Coronary artery (tissue), 2 donors: ENCODE measurements at regions not wholly inside any gene's neighbourhood (a gene's known extent, or its start where the extent isn't known, plus 50 kb on each side); places are given as distances from the start of the nearest gene placed in this dataset.
A peak's percentile ranks its signal among the peaks of the same experiment; 100 is the strongest.

Experiments
- DNase-seq: peaks from one replicate; pipeline ENCODE4 v3.0.0-alpha.2; 2017; ENCODE audit warnings: low spot score
- H3K27ac ChIP-seq, 2 donors: fragments of 200-600 bp; sonication (generic); one replicate each; pipeline ENCODE4 v1.5.1; 2016 to 2019
- H3K4me3 ChIP-seq: fragments of 200-600 bp; sonication (generic); 2 replicates; pipeline ENCODE4 v1.5.1; 2016; ENCODE audit warnings: mild to moderate bottlenecking, moderate library complexity
- TF ChIP-seq, protein P1 (sequence below): fragments of 200-600 bp; sonication (generic); IDR thresholded peaks from one replicate; pipeline ENCODE4 v1.5.1; 2019; ENCODE audit warnings: antibody characterized with exemption

DNA sequence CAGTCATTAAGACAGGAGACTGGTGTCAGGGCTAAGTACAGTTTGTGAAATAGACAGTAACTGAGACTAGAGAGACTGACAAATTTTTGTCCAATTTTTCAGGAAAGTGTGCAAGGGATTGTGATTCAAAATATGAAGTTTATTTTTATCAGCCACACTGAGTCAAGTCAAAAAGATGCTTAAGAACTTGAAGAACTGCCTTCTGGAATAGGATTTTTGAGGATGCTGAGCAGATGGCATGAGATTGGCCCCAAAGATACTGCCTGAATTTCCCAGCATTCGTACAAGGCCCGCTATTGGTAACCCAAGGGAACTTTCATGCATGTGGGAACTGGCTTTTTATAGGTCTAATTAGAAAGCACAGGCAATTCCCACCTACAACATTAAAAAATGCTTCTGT, 610.0 kb downstream of the LMO4 start:
- Histone ChIP-seq H3K27ac (no peak overlapping the region), H3K4me3 (no peak overlapping the region)
- no peak for DNase-seq
- TF ChIP-seq, protein P1, sequence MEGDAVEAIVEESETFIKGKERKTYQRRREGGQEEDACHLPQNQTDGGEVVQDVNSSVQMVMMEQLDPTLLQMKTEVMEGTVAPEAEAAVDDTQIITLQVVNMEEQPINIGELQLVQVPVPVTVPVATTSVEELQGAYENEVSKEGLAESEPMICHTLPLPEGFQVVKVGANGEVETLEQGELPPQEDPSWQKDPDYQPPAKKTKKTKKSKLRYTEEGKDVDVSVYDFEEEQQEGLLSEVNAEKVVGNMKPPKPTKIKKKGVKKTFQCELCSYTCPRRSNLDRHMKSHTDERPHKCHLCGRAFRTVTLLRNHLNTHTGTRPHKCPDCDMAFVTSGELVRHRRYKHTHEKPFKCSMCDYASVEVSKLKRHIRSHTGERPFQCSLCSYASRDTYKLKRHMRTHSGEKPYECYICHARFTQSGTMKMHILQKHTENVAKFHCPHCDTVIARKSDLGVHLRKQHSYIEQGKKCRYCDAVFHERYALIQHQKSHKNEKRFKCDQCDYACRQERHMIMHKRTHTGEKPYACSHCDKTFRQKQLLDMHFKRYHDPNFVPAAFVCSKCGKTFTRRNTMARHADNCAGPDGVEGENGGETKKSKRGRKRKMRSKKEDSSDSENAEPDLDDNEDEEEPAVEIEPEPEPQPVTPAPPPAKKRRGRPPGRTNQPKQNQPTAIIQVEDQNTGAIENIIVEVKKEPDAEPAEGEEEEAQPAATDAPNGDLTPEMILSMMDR, result no peak

DNA sequence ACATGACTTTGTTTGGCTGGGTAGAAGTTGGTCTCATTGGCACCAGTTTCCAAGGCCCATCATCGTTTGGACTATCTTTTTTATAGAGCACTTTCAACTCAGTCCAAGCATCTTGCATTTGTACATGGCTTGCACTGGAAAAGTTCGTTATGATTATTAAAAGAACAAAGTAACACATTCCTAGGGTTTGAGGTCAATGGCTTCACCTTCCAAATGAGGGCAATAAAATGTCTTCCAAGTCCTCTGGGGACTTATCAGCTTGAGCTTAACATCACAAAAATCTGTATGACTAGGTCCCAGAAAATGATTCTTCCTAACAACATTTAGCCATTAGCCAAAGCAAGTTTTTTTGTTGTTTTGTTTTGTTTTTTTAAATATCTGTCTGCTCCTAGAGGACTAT, 610.8 kb downstream of the LMO4 start:
- DNase-seq, result no peak
- TF ChIP-seq, protein P1, result no peak
- Histone ChIP-seq H3K27ac (no peak overlapping the region), H3K4me3 (no peak overlapping the region)

DNA sequence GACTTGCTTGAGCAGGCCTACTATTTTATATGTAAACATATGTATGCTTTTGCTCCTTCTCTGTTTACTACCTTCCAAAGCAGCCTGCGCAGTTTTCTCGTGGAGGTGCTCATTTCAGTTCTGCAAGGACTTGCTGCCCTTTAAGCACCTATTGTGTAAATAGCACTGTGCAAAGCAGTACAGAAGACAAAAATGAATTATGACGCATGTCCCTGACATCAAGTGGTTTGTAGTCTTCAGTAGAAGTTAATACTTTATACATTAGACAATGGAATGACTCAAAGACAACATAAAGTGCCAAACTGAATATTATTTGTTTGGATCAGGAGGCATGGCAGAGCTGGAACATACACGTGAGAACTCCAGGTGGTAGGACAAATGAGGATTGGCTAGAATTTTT, 611.7 kb downstream of the LMO4 start:
- DNase-seq, result no peak
- Histone ChIP-seq H3K4me3 (no peak overlapping the region), H3K27ac (no peak overlapping the region)
- TF ChIP-seq, protein P1, result no peak

DNA sequence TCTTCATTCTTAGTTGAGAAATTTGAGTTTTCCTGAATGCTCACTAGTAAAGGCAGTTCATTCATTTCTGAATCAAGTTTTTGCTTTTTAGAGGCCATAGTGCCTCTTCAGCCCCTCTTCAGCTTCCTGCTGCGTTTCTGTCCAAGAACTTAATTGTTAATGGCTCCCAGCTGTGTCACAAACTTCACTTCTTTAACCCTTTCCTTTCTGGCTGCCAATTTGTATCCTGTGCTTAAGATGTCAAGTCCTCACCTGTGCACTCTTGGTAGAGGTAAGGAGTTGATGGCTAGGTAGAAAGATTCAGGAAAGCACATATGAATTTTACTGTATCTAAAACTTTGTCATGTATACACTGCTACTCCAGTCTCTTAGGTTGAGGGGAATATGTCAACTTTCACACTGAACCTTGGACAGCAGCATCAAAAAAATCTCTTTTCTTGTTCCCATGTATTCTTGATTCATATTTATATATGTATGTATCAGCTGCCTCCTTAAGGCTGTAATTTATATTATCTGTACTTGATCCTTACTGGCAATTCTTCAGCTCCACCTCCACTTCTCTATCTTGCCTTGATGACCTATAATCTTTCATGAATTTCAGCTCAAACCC, 612.8 kb downstream of the LMO4 start:
- Histone ChIP-seq H3K4me3 (no peak overlapping the region), H3K27ac (peak overlapping the region in 1 of 2 donors; percentile 60)
- no peak for DNase-seq
- TF ChIP-seq, protein P1, result no peak

DNA sequence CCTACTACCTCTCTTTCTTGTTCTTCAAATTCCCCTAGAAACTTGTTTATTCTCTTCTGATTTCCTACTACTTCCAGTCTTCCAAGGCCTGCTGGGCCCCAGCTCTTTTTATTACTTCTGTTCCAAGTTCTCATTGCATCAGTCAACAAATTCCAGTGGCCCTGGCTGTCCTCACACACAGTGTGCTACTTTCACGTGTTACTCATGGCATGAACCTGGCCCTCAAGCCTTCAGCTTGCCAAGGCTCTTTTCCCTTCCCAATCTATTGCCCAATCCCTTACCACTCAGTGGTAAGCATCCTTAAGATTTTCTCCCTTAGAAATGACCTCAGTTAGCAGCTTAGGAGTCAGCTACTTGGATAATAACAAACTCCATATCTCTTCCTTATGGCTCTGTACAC, 613.5 kb downstream of the LMO4 start:
- peak overlapping the region in 1 of 2 donors; percentile 60 for H3K27ac ChIP-seq
- DNase-seq, result no peak
- TF ChIP-seq, protein P1, result no peak
- H3K4me3 ChIP-seq, result no peak overlapping the region

DNA sequence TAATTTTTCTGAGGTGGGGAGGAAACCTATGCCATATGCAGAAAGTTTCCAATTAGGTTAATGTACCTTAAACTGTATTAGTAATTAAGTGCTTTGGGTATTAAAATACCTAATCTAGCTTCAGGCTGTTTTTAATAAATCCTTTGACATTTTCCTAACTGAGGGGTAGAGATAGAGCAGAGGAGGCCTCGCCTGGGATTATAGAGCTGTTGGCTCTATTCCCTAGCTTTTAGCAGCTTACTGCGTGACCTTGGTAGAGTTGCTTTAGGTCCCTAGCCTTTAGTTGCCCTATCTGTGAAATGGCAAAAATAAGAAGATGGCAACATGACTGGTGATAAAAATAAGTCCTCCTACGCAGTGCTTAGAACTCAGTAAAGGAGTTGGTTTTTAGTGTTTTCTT, 621.0 kb downstream of the LMO4 start:
- TF ChIP-seq, protein P1, result no peak
- Histone ChIP-seq H3K27ac (no peak overlapping the region), H3K4me3 (no peak overlapping the region)
- no peak for DNase-seq

DNA sequence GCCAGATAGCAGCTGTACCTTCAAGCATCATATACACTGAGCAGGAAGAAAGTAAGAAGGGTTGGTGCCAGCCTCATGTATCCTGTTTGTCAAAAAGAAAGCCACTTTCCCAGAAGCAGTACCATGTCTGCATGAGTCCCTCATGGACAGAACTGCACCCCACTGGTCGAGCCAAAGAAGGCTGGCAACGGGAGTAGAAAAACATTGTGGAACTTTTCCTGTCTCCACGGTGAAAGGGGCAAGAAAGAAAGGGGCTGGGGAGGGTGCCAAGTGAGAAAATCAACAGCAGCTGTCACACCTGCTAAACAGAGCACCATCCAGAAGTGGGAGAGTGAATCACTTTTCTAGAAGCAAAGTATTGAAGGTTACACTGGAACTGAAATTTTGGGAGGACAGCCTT, 621.7 kb downstream of the LMO4 start:
- no peak overlapping the region for H3K27ac ChIP-seq
- DNase-seq, result no peak
- no peak overlapping the region for H3K4me3 ChIP-seq
- TF ChIP-seq, protein P1, result no peak
